ENCODE measurements at regions not wholly inside any gene's neighbourhood (a gene's known extent, or its start where the extent isn't known, plus 50 kb on each side); places are given as distances from the start of the nearest gene placed in this dataset.

DNA sequence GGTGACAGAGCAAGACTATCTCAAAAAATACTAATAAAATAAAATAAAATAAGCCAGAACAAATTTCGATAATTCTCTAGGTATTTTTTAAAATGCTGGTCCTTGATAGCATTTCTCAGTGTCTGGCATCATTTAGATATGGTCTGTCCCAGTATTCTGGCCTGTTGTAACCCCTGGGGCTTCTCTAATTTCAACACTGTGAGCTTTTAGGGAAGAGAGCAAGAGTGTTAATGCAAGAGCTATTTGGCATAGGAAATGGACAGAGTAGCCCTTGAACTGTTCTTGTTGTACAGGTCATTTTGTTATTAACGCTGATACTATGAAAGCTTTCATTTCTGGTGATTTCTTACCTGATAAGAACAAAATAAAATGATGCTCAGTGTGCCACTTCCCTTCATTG lies 112.2 kb upstream of the ZNF608 start:
- Mint-ChIP-seq H3K27ac (peak overlapping the region; percentile 49), H3K27me3 (no peaks in the 10 kb centered on the region), H3K4me1 (peaks cover 12% of the 10 kb centered on the region), H3K9me3 (no peaks in the 10 kb centered on the region), H3K4me3 (no peak overlapping the region), H3K36me3 (no peaks in the 10 kb centered on the region)
- ATAC-seq, result no peak

DNA sequence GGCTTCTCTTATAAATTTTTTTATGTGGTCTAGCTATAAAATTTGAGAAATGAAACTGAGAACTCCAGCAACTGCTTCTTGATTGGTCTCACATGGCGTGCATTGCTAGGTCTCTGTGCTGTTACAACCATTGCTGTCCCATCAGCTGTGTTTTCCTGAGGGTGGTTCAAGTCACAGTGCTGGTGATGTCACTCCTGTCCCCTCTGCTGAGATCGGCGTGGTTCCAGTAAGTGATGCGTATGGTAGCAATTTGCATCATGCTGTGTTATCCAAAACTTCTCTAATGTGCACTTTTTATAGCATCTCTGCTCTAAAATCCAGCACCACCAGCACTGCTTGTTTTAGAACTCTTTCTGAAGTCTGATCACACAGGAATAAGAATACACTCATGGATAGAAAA lies 112.6 kb upstream of the ZNF608 start:
- Mint-ChIP-seq H3K4me1 (peaks cover 12% of the 10 kb centered on the region), H3K36me3 (no peaks in the 10 kb centered on the region), H3K9me3 (no peaks in the 10 kb centered on the region), H3K27me3 (no peaks in the 10 kb centered on the region), H3K27ac (peak overlapping the region; percentile 49), H3K4me3 (peak overlapping the region; percentile 29)
- ATAC-seq, result peak; percentile 71

DNA sequence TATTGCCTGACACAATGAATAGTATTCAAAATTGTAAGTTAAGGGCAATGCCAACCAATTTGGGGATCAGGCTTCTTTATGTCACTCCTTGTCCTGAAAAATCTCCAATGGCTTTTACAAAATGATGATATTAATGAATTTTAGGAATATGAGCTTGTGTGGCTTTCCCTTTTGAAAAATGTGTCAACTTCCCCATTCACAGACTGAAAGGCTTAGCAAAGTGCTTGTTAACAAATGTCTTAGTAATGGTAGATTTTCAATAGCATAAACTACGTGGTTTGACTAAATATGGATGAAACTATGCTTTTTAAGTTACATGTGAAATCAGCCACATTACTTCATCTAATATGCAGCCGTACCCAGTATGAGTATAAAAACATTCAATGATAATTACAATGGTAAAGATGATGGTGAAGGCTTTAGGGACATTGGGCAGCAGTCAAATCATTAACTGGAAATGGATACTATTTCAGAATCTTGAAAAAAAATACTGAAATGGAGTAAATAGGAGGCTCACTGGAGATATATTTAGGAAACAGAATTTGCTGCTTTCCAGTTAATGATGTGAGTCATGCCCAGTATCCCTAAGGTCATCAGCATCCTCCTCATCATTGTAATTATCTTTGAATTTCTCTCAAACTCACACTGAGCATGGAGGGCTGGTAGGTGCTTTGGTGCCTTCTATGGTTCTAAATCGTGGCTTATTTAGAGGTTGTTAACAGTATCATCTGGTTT lies 113.3 kb upstream of the ZNF608 start:
- H3K4me3 Mint-ChIP-seq, result no peak overlapping the region
- H3K4me1 Mint-ChIP-seq, result peaks cover 12% of the 10 kb centered on the region
- H3K27ac Mint-ChIP-seq, result peak overlapping the region; percentile 49
- H3K36me3 Mint-ChIP-seq, result no peaks in the 10 kb centered on the region
- ATAC-seq, result no peak
- no peaks in the 10 kb centered on the region for H3K27me3 Mint-ChIP-seq
- no peaks in the 10 kb centered on the region for H3K9me3 Mint-ChIP-seq

DNA sequence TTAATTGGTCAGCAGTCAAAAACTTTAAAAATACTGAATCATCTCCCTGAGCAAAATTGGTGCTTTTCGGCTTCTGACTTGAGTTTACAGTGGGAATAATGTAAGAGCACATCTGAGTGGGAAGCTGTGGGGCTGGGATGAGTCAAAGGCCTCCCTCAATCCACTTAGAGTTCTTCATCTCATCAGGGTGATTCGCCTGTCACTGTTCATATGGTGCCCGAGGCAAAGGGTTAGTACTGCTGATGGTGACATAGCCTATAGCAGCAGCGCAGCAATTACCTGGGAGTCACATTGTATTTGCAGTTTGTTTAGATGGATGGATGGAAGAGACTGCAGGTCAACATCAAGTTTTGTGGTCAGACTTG lies 113.8 kb upstream of the ZNF608 start:
- H3K4me3 Mint-ChIP-seq, result no peak overlapping the region
- no peaks in the 10 kb centered on the region for H3K9me3 Mint-ChIP-seq
- no peaks in the 10 kb centered on the region for H3K36me3 Mint-ChIP-seq
- peaks cover 14% of the 10 kb centered on the region for H3K4me1 Mint-ChIP-seq
- ATAC-seq, result no peak
- H3K27ac Mint-ChIP-seq, result no peak overlapping the region
- no peaks in the 10 kb centered on the region for H3K27me3 Mint-ChIP-seq

DNA sequence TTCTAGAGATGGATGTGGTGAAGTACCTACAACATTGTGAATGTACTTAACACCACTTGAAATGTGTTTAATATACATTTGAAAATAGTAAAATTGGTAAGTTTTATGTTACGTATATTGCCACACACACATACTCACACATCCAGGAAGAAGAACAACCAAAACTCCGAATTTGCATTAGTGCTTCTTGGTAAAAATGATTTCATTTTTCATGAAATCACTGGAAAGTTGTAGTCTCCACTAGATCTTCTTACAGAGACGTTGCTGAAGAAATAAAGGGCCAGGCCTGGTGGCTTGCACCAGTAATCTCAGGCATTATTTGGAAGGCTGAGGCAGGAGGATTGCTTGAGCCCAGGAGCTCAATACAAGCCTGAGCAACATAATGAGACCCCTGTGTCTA lies 118.6 kb upstream of the ZNF608 start:
- ATAC-seq, result no peak
- Mint-ChIP-seq H3K4me3 (no peak overlapping the region), H3K9me3 (no peaks in the 10 kb centered on the region), H3K36me3 (no peaks in the 10 kb centered on the region), H3K27me3 (no peaks in the 10 kb centered on the region), H3K27ac (peak overlapping the region; percentile 12), H3K4me1 (peaks cover 9% of the 10 kb centered on the region)

DNA sequence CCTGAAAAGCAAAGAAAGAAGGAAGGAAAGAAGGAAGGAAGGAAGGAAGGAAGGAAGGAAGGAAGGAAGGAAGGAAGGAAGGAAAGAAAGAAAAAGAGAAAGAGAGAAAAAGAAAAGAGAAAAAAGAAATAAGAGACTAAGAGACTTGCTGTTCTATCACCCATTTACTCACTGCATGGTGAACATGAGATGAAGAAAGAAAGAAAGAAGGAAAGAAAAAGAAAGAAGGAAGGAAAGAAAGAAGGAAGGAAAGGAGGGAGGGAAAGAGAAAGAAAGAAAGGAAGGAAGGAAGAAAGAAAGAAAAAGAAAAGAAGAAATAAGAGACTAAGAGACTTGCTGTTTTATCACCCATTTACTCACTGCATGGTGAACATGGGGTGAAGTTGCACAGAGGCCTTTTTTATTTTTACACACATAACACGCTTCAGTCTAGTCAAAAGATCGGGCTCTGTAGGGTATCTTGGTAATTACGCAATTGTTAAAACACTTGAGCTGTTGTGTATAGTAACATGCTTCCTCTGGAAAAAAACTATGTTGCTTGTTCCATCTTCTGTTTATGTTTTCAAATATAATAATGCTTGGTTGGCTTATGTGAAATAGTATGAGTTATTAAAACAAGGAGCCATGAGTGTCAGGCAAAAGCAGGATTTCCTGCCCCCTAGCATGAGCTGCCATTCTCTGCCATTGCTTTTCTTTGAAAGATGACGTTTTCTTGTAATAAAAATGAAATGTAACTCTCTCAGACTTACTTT lies 119.3 kb upstream of the ZNF608 start:
- Mint-ChIP-seq H3K9me3 (no peaks in the 10 kb centered on the region), H3K4me1 (peaks cover 9% of the 10 kb centered on the region), H3K27me3 (no peaks in the 10 kb centered on the region), H3K27ac (peak overlapping the region; percentile 12), H3K4me3 (no peak overlapping the region), H3K36me3 (no peaks in the 10 kb centered on the region)
- no peak for ATAC-seq

DNA sequence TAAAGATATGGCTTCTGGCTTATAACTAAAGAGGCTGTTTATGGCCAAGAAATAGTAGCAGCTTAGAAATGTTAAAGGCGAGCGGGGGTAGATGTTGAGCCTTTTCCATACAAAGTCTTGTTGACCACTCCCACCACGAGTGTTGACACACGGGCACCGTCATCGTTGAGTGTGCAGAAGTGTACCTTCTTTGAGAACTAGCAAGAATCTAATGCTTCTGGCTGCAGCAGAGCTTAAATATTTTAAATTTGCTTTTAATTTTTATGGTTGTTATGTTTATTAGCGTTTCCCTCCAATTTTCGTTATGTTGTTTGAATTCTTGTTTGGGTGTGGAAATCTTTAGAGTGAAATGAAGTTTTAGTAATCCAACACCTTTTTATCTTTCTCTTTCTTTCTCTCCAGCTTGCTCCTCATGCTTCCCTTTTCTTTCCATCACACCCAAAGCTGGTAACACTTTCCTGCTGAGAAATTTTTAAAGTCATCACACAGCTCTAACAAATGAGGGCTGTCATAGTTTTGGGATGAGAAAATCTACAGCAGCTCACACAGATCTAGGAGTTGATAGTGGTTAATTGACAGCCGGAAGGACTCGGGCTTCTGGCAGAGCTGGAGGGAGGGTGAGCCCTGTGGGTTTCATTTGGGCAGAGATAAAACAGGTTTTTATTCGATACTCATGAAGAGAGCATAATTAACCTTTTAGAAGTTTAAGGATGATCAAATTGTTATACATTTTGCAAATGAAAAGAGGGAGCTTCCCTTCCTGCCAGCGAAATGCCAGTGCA lies 120.1 kb upstream of the ZNF608 start:
- H3K9me3 Mint-ChIP-seq, result no peaks in the 10 kb centered on the region

DNA sequence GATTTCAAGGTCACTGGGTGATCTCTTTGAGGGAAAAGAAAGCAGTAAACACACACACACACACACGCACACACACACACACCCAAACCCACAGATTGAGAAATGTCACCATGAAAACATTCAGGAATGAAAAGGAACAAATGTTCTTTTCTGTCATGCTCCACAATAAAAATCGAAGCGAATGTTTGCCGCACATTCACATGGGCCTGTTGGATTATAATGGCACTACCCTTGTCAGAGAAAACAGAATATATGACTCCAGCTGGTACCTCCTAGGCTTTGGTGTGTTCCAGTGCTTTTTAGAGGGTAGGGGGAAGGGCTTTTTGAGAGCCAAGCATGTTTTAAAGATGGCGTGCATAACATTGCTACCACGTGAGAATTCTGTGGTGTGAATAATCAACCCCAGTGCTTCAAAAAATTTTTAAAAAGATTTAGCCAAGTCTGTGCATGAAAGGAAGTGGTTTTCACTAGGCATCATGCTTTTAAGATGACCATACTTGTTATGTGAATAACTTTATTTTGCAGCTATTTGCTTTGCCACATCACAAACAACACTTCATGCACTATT lies 120.8 kb upstream of the ZNF608 start:
- peaks cover 9% of the 10 kb centered on the region for H3K4me1 Mint-ChIP-seq
- H3K27me3 Mint-ChIP-seq, result no peaks in the 10 kb centered on the region
- H3K27ac Mint-ChIP-seq, result no peak overlapping the region
- no peaks in the 10 kb centered on the region for H3K36me3 Mint-ChIP-seq
- H3K9me3 Mint-ChIP-seq, result no peaks in the 10 kb centered on the region
- no peak overlapping the region for H3K4me3 Mint-ChIP-seq
- ATAC-seq, result no peak

More for the DNA sequence above, 120.1 kb upstream of the ZNF608 start:
- ATAC-seq, result no peak
- no peak overlapping the region for H3K4me3 Mint-ChIP-seq
- no peaks in the 10 kb centered on the region for H3K36me3 Mint-ChIP-seq
- H3K4me1 Mint-ChIP-seq, result peaks cover 9% of the 10 kb centered on the region
- H3K27ac Mint-ChIP-seq, result peak overlapping the region; percentile 12
- H3K27me3 Mint-ChIP-seq, result no peaks in the 10 kb centered on the region

DNA sequence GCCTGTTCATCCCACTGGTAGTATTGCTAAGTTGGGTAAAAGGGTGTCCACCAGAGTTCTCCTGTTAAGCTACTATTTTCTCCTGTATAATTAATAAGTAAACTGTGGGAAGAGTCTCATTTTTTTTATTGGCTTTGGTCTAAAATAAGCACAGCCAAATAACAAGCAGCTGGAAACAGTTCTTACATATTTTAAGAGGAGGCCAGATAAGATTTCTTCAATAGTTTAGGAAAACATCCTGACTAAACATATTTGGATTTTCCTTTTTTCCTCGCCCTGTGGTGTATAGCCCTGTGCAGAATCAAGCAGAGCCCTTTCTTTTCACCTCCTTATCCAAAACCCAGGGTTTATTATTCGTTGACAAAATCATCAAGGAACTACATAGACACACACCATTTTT lies 122.2 kb upstream of the ZNF608 start:
- H3K27ac Mint-ChIP-seq, result no peak overlapping the region
- H3K9me3 Mint-ChIP-seq, result no peaks in the 10 kb centered on the region

DNA sequence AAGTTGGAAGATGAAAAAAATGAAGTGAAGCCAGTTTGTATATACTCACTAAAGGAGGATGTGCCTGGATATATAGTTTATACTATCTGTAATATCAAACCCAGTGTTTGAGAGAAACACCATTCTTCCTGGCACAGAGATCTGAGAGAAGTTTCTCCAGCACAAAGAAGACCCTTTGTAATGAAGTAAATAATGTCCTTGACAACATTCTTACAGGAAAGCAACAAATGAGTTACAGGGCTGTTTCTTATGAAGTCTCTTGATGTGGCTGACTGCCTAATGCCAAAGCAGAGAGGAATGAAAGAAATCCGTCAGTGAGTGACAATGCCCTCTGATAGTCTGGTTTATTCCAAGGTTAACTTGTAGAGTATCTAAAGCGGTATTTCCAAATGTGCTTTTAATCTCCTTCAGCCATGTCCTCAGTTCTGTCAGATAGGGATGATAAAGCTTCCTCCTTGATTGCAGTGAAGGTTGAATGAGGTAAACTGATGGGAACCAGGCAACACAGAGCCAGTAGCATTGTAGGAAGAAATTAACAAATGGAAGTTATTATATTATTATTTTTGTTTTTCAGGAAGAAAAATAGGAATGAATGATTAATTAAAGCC lies 123.1 kb upstream of the ZNF608 start:
- Mint-ChIP-seq H3K36me3 (no peaks in the 10 kb centered on the region), H3K9me3 (no peaks in the 10 kb centered on the region), H3K4me1 (peaks cover 9% of the 10 kb centered on the region), H3K27me3 (no peaks in the 10 kb centered on the region), H3K4me3 (no peak overlapping the region), H3K27ac (no peak overlapping the region)
- ATAC-seq, result no peak

More for the DNA sequence above, 122.2 kb upstream of the ZNF608 start:
- H3K27me3 Mint-ChIP-seq, result no peaks in the 10 kb centered on the region
- no peaks in the 10 kb centered on the region for H3K36me3 Mint-ChIP-seq
- ATAC-seq, result no peak
- H3K4me1 Mint-ChIP-seq, result peaks cover 9% of the 10 kb centered on the region
- H3K4me3 Mint-ChIP-seq, result no peak overlapping the region

DNA sequence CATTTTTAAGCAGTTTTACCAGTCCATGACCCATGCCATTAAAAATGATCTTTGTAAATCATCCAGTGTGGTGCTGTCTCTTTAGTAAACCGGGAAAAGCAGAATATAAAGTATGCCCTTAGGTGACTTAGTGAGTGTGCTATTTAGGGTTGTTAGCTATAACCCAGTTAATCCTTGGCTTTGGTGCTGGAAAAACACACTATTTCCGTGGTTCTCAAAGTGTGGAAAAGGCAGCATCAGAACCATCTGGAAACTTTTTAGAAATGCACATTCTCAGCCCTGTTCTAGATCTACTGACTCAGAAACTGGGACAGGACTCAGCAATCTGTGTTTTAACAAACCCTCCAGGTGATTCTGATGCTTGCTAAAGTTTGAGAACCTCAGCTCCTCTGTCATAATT lies 123.6 kb upstream of the ZNF608 start:
- Mint-ChIP-seq H3K9me3 (no peaks in the 10 kb centered on the region), H3K4me3 (no peak overlapping the region), H3K36me3 (no peaks in the 10 kb centered on the region), H3K27ac (no peak overlapping the region), H3K4me1 (peaks cover 9% of the 10 kb centered on the region), H3K27me3 (no peaks in the 10 kb centered on the region)
- no peak for ATAC-seq

DNA sequence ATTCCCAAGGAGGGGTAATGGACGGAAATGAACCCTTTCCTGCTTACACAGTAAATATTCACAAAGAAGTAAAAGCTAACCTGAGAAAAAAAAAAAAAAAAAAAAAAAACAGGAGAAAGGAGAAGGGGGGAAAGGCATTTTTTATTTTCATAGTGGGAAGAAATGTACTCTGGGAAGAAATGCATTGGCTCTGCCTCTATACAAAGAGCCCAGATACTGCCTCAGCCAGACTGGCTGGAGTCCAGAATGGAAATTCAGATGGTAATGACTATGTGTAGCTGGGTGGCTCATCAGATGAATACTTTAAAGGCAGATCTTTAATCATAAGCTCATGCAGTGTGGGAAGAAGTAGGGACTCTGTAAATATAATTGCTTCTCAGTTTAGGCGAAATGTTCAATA lies 124.9 kb upstream of the ZNF608 start:
- H3K27ac Mint-ChIP-seq, result no peak overlapping the region
- no peaks in the 10 kb centered on the region for H3K4me1 Mint-ChIP-seq
- no peak overlapping the region for H3K4me3 Mint-ChIP-seq
- no peaks in the 10 kb centered on the region for H3K27me3 Mint-ChIP-seq
- ATAC-seq, result no peak
- no peaks in the 10 kb centered on the region for H3K9me3 Mint-ChIP-seq
- H3K36me3 Mint-ChIP-seq, result no peaks in the 10 kb centered on the region

DNA sequence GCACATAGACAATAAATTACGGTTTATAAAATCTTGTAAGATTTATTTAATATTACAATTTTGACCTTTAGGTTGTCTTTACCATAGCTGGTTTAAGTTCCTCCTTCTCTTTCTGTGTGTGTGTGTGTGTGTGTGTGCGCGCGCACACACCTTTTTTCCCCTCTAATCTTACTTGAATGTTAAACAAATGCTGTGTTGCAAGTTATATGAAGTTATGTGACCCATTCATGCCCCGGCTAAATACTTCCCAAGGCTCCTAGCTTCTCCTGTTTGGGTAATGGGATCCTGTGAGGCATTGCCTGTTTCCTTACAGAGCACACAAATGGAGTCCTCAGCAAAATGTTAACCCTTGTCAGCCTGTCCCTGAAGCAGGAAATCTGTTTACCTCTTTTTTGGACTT lies 125.6 kb upstream of the ZNF608 start:
- H3K27ac Mint-ChIP-seq, result no peak overlapping the region
- H3K4me3 Mint-ChIP-seq, result no peak overlapping the region
- H3K36me3 Mint-ChIP-seq, result no peaks in the 10 kb centered on the region
- ATAC-seq, result no peak
- no peaks in the 10 kb centered on the region for H3K27me3 Mint-ChIP-seq
- no peaks in the 10 kb centered on the region for H3K4me1 Mint-ChIP-seq
- H3K9me3 Mint-ChIP-seq, result no peaks in the 10 kb centered on the region

DNA sequence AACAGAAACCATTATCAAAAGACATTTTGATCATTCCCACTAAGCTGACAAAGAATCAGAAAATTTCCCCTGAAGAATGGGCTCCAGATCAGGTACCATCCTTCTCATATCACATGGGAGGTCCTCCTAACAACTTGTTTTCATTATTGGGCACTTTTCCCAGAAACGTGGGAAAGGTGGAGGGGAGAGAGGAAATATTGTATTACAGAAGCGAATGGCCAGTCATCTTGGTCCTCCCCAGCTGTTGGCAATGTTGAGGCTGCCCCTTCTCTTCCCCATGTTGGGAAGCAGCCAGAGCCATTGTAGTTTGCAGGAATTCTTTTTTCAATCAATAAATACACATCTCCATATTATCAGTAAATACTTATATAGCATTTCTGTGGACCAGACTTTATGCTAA lies 126.2 kb upstream of the ZNF608 start:
- no peak for ATAC-seq
- H3K27ac Mint-ChIP-seq, result no peak overlapping the region
- no peak overlapping the region for H3K4me3 Mint-ChIP-seq
- H3K9me3 Mint-ChIP-seq, result no peaks in the 10 kb centered on the region
- no peaks in the 10 kb centered on the region for H3K36me3 Mint-ChIP-seq
- H3K4me1 Mint-ChIP-seq, result no peaks in the 10 kb centered on the region
- H3K27me3 Mint-ChIP-seq, result no peaks in the 10 kb centered on the region

DNA sequence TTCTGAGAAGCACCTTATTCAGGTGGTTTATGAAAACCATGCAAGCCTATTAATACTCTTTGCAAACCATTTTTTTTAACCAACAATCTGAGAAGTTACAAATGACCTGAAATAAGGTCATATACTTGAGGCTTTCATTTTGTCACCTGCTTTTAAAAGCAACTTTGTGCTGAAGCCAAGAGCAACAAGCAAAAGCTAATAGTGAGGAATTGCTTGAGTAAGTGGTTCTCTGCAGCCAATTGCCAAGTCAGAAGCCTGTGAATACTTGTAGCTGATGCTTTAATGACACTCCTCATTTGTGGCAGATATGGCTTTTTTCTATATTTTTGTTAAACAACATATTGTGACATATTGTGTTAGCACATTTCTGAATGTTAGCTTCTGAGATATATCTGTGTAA lies 126.7 kb upstream of the ZNF608 start:
- no peaks in the 10 kb centered on the region for H3K4me1 Mint-ChIP-seq
- H3K9me3 Mint-ChIP-seq, result no peaks in the 10 kb centered on the region
- no peaks in the 10 kb centered on the region for H3K27me3 Mint-ChIP-seq
- H3K27ac Mint-ChIP-seq, result no peak overlapping the region
- no peaks in the 10 kb centered on the region for H3K36me3 Mint-ChIP-seq
- ATAC-seq, result no peak
- H3K4me3 Mint-ChIP-seq, result no peak overlapping the region
